H9 (cell line): ENCODE measurements at regions not wholly inside any gene's neighbourhood (a gene's known extent, or its start where the extent isn't known, plus 50 kb on each side); places are given as distances from the start of the nearest gene placed in this dataset.

Source experiments
- DNase-seq: peaks from one replicate; pipeline ENCODE4 v3.0.0-alpha.2; 2017
- H2AFZ ChIP-seq: one replicate; pipeline ENCODE4 v1.6.1; 2013; ENCODE audit warnings: mild to moderate bottlenecking, low read length, control low read depth, moderate library complexity
- H2AK5ac ChIP-seq: 2 replicates; pipeline ENCODE4 v1.6.1; 2013; ENCODE audit warnings: low read length, control low read depth, mixed read lengths; ENCODE audit not compliant: insufficient read length
- H2BK120ac ChIP-seq: one replicate; pipeline ENCODE4 v1.6.1; 2013; ENCODE audit warnings: low read depth, mild to moderate bottlenecking, low read length, control low read depth, inconsistent platforms; ENCODE audit not compliant: poor library complexity, severe bottlenecking
- H2BK12ac ChIP-seq: 2 replicates; pipeline ENCODE4 v1.6.1; 2013; ENCODE audit warnings: low read length, control low read depth, mixed read lengths, low read depth; ENCODE audit not compliant: insufficient read length
- H2BK15ac ChIP-seq: 2 replicates; pipeline ENCODE4 v1.6.1; 2013; ENCODE audit warnings: low read depth, low read length, control low read depth
- H2BK20ac ChIP-seq: one replicate; pipeline ENCODE4 v1.6.1; 2013; ENCODE audit warnings: low read depth, mild to moderate bottlenecking, low read length, control low read depth, inconsistent platforms; ENCODE audit not compliant: poor library complexity, severe bottlenecking
- H2BK5ac ChIP-seq: 2 replicates; pipeline ENCODE4 v1.6.1; 2013; ENCODE audit warnings: low read length, control low read depth, mixed read lengths; ENCODE audit not compliant: insufficient read length
- H3K14ac ChIP-seq: 2 replicates; pipeline ENCODE4 v1.6.1; 2013; ENCODE audit warnings: low read length, control low read depth; ENCODE audit not compliant: insufficient read depth
- H3K18ac ChIP-seq: 2 replicates; pipeline ENCODE4 v1.6.1; 2013; ENCODE audit warnings: low read depth, mild to moderate bottlenecking, mixed read lengths, low read length, control low read depth; ENCODE audit not compliant: insufficient read length
- H3K23ac ChIP-seq: 2 replicates; pipeline ENCODE4 v1.6.1; 2013; ENCODE audit warnings: low read length, control low read depth, mixed read lengths, low read depth; ENCODE audit not compliant: insufficient read length
- H3K23me2 ChIP-seq: 2 replicates; pipeline ENCODE4 v1.6.1; 2013; ENCODE audit warnings: low read depth, mild to moderate bottlenecking, mixed read lengths, low read length, control low read depth; ENCODE audit not compliant: insufficient read length, poor library complexity, severe bottlenecking
- H3K27ac ChIP-seq: 2 replicates; pipeline ENCODE4 v1.5.1; 2013; ENCODE audit warnings: low read length, control low read depth, mixed read lengths, low read depth; ENCODE audit not compliant: insufficient read length
- H3K27me3 ChIP-seq: 2 replicates; pipeline ENCODE4 v1.6.1; 2013; ENCODE audit warnings: low read length, control low read depth, inconsistent platforms; ENCODE audit not compliant: insufficient read depth
- H3K4ac ChIP-seq: 2 replicates; pipeline ENCODE4 v1.6.1; 2013; ENCODE audit warnings: low read depth, mild to moderate bottlenecking, control low read depth, inconsistent platforms, low read length, moderate library complexity
- H3K4me1 ChIP-seq: 2 replicates; pipeline ENCODE4 v1.6.1; 2013; ENCODE audit warnings: low read length, control low read depth, inconsistent platforms; ENCODE audit not compliant: insufficient read depth
- H3K4me2 ChIP-seq: 2 replicates; pipeline ENCODE4 v1.6.1; 2013; ENCODE audit warnings: low read length, control low read depth, mixed read lengths; ENCODE audit not compliant: insufficient read length, insufficient read depth
- H3K56ac ChIP-seq: 2 replicates; pipeline ENCODE4 v1.6.1; 2013; ENCODE audit warnings: low read depth, mild to moderate bottlenecking, mixed read lengths, low read length, control low read depth; ENCODE audit not compliant: insufficient read length
- H3K79me1 ChIP-seq: 2 replicates; pipeline ENCODE4 v1.6.1; 2013; ENCODE audit warnings: low read depth, mild to moderate bottlenecking, moderate library complexity, low read length, control low read depth, inconsistent platforms; ENCODE audit not compliant: insufficient read depth, poor library complexity, severe bottlenecking
- H3K79me2 ChIP-seq: 2 replicates; pipeline ENCODE4 v1.6.1; 2013; ENCODE audit warnings: low read length, control low read depth, inconsistent platforms; ENCODE audit not compliant: insufficient read depth
- H3K9ac ChIP-seq: 2 replicates; pipeline ENCODE4 v1.6.1; 2013; ENCODE audit warnings: low read length, control low read depth, mixed read lengths; ENCODE audit not compliant: insufficient read length; ENCODE audit errors: extremely low read depth
- H3K9me3 ChIP-seq: one replicate; pipeline ENCODE4 v1.6.1; 2013; ENCODE audit warnings: low read depth, low read length, inconsistent platforms; ENCODE audit not compliant: control insufficient read depth
- H3T11ph ChIP-seq: one replicate; pipeline ENCODE4 v1.6.1; 2013; ENCODE audit warnings: mild to moderate bottlenecking, low read length, control low read depth, inconsistent platforms
- H4K20me1 ChIP-seq: one replicate; pipeline ENCODE4 v1.6.1; 2013; ENCODE audit not compliant: control insufficient read depth, insufficient read length, insufficient read depth
- H4K5ac ChIP-seq: 2 replicates; pipeline ENCODE4 v1.6.1; 2013; ENCODE audit warnings: low read depth, mild to moderate bottlenecking, mixed read lengths, low read length, control low read depth; ENCODE audit not compliant: insufficient read length
- H4K8ac ChIP-seq: replicated peaks from 2 replicates; pipeline ENCODE4 v1.6.1; 2013; ENCODE audit warnings: low read length, control low read depth, mixed read lengths, low read depth; ENCODE audit not compliant: insufficient read length
- H4K91ac ChIP-seq: 2 replicates; pipeline ENCODE4 v1.6.1; 2013; ENCODE audit warnings: low read depth, mild to moderate bottlenecking, moderate library complexity, mixed read lengths, low read length, control low read depth; ENCODE audit not compliant: insufficient read length
- H3K27ac Mint-ChIP-seq, 3 experiments: 2 replicates in 2 of 3; 3 replicates in 1 of 3; pipeline ENCODE4 v1.8.0; 2020 to 2021; ENCODE audit warnings: mixed read lengths in 3 of 3, mild to moderate bottlenecking in 1 of 3, moderate library complexity in 1 of 3
- H3K27me3 Mint-ChIP-seq: 2 replicates; pipeline ENCODE4 v1.8.0; 2021; ENCODE audit warnings: low read depth, mild to moderate bottlenecking, moderate library complexity, mixed read lengths
- H3K36me3 Mint-ChIP-seq, 3 experiments: 2 replicates in 2 of 3; 3 replicates in 1 of 3; pipeline ENCODE4 v1.8.0; 2020 to 2021; ENCODE audit warnings: low read depth in 3 of 3, mixed read lengths in 3 of 3; ENCODE audit not compliant: insufficient read depth in 1 of 3
- H3K4me1 Mint-ChIP-seq, 2 experiments: 2 replicates each; pipeline ENCODE4 v1.8.0; 2020; ENCODE audit warnings: mixed read lengths in 2 of 2
- H3K4me3 Mint-ChIP-seq, 2 experiments: 2 replicates in 1 of 2; 3 replicates in 1 of 2; pipeline ENCODE4 v1.8.0; 2020 to 2021; ENCODE audit warnings: mild to moderate bottlenecking in 2 of 2, mixed read lengths in 2 of 2, moderate library complexity in 1 of 2
- H3K9me3 Mint-ChIP-seq, 2 experiments: 2 replicates in 1 of 2; 3 replicates in 1 of 2; pipeline ENCODE4 v1.8.0; 2020; ENCODE audit warnings: mild to moderate bottlenecking in 2 of 2, mixed read lengths in 2 of 2, moderate library complexity in 1 of 2
- WGBS: extraction: QIAGEN DNeasy Blood & Tissue Kit; methylation state at CpG from one replicate; pipeline ENCODE4 v1.1.7; 2013; ENCODE audit warnings: missing lambda C conversion rate, low lambda C conversion rate, mixed read lengths; ENCODE audit not compliant: insufficient read length; ENCODE audit errors: extremely low coverage; 5-methylcytosine and 5-hydroxymethylcytosine counted together
- TF ChIP-seq, protein P1 (sequence below): fragments of 200-600 bp; sonication (generic); conservative IDR thresholded peaks from 3 replicates; pipeline ENCODE4 v1.8.0; 2021; ENCODE audit warnings: antibody characterized with exemption, mild to moderate bottlenecking

DNA sequence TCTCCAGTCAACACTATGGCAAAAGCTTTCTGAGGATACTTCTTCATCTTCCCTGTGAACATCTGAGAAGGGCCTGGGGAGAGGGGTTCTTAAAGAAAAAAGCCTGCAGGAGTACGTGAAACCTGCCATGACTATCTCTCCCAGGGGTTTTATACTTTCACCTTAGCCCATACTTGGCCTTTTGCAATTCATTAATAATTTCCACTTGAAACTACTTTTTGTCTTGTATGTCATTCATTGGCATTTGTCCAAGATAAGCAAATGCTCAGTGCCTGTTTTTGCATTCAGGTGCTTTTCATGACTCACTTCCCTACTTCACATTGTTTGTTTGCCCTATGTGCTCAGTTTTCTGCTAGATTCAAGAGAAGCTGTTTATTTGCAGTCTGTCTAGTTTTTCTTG, 580.3 kb upstream of the GJE1 start:
- Histone ChIP-seq H2AFZ (no peak overlapping the region), H3K9me3 (no peaks in the 10 kb centered on the region), H4K8ac (no peak overlapping the region), H3K14ac (no peak overlapping the region), H3K27ac (no peak overlapping the region), H2AK5ac (no peak overlapping the region), H2BK20ac (no peak overlapping the region), H3K18ac (no peak overlapping the region), H3K9ac (no peak overlapping the region), H4K20me1 (no peaks in the 10 kb centered on the region), H3K79me1 (no peaks in the 10 kb centered on the region), H3K4me1 (no peaks in the 10 kb centered on the region), H3K4ac (no peak overlapping the region), H2BK120ac (no peak overlapping the region), H2BK12ac (no peak overlapping the region), H3K79me2 (no peaks in the 10 kb centered on the region), H3T11ph (no peak overlapping the region), H4K5ac (no peak overlapping the region), H3K27me3 (no peaks in the 10 kb centered on the region), H3K56ac (no peak overlapping the region), H3K23ac (no peak overlapping the region), H3K4me2 (no peak overlapping the region), H4K91ac (no peak overlapping the region), H2BK5ac (no peak overlapping the region), H2BK15ac (no peak overlapping the region), H3K23me2 (no peaks in the 10 kb centered on the region)
- Mint-ChIP-seq H3K9me3 (peaks cover 15 to 22% of the 10 kb centered on the region in 2 experiments), H3K27ac (no peak overlapping the region), H3K36me3 (peaks cover 12 to 37% (median 19%) of the 10 kb centered on the region in 3 experiments), H3K27me3 (no peaks in the 10 kb centered on the region), H3K4me3 (no peak overlapping the region), H3K4me1 (peaks cover 0 to 6% of the 10 kb centered on the region in 2 experiments; a peak in 1 of 4 replicates)
- TF ChIP-seq, protein P1, sequence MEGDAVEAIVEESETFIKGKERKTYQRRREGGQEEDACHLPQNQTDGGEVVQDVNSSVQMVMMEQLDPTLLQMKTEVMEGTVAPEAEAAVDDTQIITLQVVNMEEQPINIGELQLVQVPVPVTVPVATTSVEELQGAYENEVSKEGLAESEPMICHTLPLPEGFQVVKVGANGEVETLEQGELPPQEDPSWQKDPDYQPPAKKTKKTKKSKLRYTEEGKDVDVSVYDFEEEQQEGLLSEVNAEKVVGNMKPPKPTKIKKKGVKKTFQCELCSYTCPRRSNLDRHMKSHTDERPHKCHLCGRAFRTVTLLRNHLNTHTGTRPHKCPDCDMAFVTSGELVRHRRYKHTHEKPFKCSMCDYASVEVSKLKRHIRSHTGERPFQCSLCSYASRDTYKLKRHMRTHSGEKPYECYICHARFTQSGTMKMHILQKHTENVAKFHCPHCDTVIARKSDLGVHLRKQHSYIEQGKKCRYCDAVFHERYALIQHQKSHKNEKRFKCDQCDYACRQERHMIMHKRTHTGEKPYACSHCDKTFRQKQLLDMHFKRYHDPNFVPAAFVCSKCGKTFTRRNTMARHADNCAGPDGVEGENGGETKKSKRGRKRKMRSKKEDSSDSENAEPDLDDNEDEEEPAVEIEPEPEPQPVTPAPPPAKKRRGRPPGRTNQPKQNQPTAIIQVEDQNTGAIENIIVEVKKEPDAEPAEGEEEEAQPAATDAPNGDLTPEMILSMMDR, result no peak
- DNase-seq, result no peak
- WGBS, result no CpG with 5 or more reads among the region's 1 CpG
